ENCODE measurements at regions not wholly inside any gene's neighbourhood (a gene's known extent, or its start where the extent isn't known, plus 50 kb on each side); places are given as distances from the start of the nearest gene placed in this dataset.
"Not testable (repeated sequence)": the region's sequence is repeated elsewhere in the genome, so short reads cannot be mapped to it uniquely, and the experiment has no call there.

DNA sequence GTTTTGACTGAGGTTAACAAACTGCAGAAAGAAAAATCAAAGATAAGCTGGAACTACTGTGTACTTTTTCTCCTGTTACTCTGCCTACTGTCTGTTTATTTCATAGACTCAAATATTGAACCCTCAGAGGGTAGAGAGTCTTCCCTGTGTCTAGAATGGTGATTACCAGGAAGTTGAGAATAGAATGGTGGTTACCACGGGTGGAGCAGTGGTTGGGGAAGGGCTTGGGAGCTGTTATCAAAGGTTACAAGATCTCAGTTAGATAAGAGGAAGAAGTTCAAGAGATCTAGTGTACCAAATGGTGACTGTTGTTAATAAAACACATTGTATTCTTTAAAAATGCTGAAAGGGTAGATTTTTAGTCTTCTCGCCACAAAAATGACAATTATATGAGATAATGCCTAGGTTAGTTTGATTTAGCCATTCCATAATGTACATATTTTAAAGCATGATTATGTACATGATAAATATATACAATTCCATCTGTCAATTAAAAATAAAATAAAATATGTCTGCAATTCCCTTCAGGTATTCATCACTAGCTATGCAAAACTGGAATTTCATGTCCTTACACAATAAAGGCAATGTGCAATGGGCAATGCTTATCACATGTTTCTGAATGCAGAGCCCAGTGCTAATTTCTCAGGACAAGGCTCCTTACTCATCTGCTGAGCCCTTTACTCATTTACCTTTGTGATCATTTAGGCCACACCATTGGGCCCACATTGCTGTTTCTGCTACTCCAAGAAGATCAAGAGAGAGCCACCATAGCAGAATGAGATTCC, 474.3 kb upstream of the CAMK1G start:
- no peak for DNase-seq (ENCODE audit: low read depth)

DNA sequence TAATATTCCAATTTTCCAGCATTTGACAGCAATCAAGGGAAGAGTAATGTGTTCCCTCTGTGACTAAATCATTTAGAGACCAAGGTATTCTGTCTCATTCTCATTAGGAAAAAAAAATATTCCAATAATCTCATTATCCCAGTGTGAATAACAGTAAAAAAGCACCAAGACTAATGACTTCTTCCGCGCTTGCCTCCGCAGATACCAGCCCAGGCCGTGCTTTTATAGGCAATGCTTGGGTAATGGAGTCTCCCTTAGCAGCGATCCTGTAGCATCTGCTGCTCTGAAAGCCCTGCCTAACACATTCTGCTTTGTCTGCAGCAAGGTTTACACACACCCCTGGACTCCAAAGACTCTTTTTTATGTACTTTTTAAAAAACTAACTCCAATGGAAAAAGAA, 470.0 kb upstream of the CAMK1G start:
- DNase-seq (ENCODE audit: low read depth), result no peak

DNA sequence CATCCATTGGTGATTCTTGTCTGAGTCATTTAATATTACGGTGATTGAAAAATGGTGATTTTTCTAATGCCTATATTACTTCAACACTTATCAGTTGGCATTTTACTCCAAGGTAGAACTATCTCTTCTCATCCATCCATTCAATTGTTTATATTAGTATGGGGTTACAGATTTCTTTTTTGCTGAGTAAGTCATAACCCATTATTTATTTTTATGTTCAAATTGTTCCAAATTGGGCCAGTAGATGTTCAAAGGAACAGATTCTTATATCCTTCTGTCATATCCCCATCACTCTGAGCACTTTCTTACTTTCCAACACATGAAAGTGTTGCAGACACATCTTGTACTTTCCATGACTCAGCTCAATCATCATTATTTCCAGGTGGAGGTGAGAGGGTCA, 466.8 kb upstream of the CAMK1G start:
- DNase-seq (ENCODE audit: low read depth), result no peak

DNA sequence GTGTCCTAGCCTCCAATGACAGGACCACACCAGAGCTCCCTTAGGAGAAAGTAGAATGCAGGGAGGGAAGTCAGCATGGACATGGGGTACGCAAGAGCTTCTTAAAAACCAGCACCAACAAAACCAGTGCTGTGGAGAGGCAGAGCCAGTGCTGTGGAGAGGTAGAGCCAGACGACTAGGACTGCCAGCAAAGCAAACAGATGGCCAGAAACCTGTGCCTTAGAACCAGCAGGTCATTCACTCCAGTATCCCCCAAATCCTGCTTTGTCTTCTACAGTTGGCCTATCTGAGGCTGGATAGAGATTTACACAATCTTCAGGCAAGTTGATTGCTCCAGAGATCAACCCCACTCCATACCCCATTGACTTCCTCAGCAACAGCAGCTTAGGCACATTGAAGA, 459.9 kb upstream of the CAMK1G start:
- DNase-seq (ENCODE audit: low read depth), result no peak

DNA sequence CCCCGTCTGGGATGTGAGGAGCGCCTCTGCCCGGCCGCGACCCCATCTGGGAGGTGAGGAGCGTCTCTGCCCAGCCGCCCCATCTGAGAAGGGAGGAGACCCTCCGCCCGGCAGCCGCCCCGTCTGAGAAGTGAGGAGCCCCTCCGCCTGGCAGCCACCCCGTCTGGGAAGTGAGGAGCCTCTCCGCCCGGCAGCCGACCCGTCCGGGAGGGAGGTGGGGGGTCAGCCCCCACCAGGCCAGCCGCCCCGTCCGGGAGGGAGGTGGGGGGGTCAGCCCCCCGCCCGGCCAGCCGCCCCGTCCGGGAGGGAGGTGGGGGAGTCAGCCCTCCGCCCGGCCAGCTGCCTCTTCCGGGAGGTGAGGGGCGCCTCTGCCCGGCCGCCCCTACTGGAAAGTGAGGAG, 454.4 kb upstream of the CAMK1G start:
- DNase-seq (ENCODE audit: low read depth), result not testable (repeated sequence)

DNA sequence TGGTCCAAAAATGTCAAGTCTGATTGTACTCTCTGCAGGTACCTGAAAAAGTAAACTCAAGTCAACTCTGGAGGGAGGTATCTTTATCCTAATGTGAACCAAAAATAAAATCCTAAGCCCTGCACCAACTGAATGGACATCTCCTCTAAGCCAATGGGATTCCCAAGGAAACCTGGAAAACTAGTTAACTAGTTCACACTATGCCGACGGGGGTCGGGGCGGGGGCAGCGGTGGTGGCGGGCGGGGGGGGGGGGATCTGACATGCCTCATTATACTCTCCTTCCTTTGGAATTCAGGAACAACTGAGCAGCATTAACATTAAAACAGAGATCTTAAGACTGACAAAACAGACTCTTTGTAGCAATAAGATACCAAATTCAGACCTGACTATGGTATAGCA, 452.6 kb upstream of the CAMK1G start:
- no peak for DNase-seq (ENCODE audit: low read depth)

DNA sequence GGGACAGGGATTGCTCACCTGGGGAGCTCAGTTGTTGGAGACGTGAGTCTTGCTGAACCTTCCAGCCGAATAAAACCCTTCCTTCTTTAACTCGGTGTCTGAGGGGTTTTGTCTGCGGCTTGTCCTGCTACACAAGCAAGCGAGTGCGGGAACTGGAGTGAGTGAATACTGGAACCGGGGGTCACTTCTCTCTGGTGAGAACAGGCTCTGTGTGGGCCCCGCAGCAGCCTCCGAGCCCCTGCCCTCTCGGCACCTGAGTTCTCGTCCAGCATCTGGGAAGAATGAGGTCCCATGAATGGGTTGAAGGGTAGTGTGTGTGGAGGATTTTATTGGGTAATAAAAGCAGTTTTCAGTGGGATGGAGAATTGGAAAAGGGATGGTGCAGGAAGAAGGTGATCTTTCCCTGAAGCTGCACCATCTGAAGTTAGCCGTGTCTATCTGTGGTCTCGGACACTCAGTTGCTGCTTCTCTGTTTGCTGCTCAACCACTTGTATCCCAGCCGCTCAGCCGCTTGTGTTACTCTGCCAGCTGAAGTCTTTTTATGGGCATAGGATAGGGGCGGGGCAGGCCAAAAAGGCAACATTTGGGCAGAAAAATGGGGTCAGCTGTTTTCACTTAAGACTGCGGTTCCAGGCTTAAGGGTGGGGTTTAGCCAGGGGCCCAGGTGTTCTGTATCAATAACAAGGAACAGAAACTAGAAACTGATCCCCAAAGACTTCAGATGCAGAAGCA, 450.6 kb upstream of the CAMK1G start:
- no peak for DNase-seq (ENCODE audit: low read depth)

DNA sequence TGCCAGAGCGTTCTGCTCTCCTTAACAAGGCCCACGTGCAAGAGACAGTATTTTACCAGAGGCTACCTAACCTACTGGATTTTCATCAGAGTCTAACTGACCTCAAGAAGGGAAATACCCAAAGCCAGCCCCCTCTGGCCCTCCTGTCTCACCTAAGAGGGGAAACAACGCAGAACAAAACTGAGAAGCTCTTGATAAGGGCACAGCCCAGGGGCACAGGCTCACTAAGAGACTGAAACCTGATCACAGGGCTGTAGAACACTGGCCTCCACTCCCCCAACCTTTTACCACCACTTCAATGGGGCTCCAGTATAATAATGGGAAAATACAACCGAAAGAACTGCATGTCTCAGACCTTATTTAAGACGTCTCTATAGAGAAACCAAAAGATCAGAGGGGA, 449.5 kb upstream of the CAMK1G start:
- DNase-seq (ENCODE audit: low read depth), result no peak

DNA sequence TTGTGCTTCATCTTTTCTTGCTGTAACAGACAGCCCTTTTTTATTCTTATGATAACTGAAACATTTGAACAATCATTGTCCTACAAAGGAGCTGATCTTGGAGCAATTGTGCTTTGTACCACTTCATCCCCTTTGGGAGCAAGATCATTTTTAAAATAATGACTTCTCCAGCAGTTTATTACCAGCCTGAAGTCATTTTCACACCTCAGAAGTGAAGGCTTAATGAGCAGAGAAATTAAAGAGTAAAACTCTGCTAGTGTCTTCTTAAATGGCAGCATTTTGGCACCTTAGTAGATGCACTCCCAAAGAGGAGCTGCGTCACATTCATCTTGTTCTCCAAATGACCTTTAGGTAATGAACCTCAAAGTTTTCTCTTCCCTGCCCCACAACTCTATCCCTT, 439.6 kb upstream of the CAMK1G start:
- no peak for DNase-seq (ENCODE audit: low read depth)

DNA sequence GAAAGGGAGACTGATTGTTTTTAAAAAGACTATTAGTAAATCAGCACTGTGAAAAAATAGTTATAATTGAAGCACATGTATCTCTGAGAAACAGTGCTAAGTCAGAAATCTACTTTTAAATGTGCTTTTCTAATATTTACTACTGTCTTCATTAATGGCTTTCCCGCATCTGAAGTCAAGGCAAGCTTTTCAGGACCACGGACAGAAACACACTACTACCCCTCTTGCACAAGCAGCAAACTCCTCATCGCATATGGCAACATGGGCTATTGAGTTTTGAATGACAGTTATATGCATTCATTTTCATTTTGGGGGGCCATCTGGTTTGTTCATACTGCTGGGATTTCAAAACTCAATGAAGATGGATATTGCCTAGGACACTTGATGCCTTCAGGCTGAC, 433.4 kb upstream of the CAMK1G start:
- no peak for DNase-seq (ENCODE audit: low read depth)

DNA sequence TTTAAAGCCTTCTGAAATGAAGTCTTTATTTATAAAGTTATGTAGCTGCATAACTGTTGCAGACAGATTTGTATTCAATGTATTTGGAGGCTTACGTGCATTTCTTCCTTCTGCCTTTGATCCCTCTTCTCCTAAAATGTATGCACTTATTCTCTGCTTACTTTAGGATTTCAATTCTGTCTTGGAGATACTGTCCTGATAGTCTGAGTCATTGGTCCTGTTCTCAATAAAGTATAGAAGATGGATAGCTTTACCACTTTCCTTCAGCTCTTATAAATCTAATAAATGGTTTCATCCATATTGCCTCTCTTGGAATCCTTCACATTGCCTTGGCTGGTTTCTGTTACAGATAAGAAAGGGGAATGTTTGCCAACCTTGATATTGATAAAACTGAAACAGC, 430.1 kb upstream of the CAMK1G start:
- DNase-seq (ENCODE audit: low read depth), result no peak

DNA sequence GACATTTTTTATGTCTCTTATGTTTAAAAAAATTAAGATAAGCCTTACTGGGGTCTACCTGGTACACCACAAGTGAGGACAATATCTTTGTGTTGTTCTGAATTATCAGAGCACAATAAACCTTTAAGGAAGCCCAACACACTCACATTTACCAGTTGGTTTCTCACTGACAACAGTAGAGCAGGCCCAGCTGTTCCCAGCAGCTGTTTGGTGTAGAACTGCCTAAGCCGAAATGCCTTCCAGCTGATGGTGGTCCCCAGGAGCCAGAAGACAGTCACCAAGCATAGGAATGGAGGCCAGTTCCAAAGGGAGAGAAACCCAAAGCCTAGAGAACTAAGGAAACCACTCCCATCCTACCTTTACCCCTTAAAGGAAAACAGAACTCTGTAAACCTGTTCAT, 428.6 kb upstream of the CAMK1G start:
- no peak for DNase-seq (ENCODE audit: low read depth)

DNA sequence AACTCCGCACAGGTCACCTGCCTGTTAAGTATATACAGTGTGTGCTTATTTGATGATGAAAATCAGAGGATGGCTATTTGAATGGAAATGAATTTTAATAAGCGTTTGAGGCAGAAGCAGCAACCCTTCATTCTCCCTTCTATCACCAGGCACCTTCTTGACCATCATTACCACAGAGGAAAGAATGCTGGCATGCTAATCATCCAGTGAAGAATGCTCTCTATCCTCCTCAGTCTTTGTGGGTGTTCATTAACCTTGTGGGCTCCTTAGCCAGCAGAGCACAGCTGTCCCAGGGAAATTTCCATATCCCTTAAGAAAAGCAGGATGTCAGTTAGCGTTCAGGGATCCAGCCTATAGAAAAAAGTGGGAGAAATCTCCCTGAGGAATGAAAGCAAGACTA, 428.0 kb upstream of the CAMK1G start:
- no peak for DNase-seq (ENCODE audit: low read depth)

DNA sequence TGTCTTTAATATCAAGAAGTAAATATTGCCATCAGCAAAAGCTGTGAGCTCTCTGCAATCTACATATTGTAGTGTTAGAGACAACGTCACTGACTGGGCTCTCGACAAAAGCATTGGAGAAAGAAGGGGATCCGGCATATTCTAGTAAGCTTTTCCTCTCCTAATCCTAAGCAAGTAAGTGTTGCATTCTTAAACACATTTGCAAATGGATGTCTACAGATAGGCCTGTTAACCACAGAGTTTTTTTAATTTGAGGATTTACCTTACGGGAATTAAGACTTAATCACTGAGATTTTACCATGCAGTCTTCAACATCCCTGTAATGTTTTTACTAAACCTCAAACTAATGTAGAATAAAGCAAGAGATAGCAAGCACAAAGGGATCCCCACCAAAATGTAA, 426.5 kb upstream of the CAMK1G start:
- no peak for DNase-seq (ENCODE audit: low read depth)

DNA sequence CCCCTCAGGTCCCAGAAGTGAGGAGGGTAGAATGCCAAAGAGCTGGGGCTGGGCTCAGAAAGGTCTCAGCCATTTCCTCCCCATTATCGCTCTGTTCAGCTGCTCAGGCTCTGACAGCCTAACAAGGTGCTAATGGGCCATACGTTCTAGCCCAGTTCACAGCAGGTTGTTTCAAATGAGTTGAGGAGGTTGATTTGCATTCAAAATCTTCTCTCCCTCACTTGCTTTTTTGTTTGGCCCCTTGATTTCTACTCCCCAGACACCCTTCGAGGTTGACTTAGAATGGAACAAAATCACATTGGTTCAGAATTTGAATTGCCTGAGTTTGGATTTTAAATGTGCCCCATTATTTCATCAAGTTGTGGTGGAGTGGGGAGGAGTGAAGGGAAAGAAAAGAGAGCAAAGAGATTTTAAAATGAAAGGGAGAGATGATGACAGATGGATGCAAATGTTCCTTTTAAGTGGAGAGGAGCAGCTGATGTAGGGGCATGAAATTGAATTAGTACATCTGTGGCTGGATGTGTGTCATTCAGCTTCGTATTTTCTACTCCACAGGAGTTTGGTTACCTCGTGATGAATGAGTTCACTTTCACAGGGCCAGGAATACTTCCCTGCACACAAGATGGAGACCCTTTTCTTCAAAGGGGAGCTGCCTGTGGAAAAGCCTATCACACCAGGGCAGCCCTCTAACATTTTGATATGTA, 425.8 kb upstream of the CAMK1G start:
- no peak for DNase-seq (ENCODE audit: low read depth)

DNA sequence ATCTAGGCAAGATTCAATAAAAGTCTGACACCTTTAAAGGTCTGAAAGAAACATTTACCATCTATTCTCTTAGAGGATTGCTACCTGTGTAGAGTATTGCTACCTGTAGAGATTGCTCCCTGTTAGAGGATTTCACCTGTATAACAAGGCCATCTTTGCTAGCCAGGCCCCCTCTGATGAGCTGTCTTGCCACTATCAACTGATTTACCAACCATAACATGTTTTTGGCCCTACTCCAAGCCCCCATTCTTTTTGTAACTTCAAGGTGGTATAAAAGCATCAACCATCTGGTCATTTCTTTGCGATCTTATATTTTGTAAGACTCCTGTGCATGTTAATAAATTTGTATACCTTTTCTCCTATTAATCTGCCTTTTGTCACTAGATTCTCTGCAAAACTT, 424.7 kb upstream of the CAMK1G start:
- DNase-seq (ENCODE audit: low read depth), result no peak

DNA sequence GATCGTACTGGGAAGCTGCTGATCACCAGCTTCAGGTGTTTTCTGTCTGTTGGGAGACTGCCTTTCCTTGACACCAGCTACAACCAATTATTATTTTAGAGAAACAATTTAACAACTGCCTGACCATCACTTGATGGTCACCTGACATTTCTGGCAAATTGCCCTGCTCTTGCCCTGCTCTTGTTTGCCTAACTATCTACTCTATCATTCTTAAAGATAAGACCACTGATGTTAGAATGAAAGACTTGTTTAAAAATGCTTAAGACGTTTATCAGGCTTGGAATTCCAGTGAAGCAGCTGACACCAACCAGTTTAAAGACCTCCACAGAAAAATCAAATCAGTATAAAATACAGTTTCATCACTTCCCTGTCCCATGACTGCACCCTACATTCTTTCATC, 423.3 kb upstream of the CAMK1G start:
- no peak for DNase-seq (ENCODE audit: low read depth)

DNA sequence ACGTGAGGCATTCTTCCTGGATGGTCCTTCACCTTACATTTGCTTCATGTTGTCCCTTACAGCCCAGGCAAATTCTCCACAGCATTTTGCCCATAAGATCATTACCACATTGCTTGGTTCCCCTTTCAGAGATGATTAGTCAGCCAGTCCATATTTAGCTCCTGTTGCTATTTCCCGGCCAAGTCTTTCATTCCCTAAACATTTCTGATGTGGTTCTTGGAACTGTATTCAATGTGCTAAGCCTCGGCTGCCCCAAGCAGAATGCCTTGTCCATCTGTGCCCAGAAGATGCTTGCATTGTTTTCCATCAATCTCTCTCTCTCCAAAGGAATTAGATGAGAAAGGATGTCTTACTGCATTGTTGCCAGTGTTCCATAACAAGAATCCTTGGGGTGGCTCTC, 420.9 kb upstream of the CAMK1G start:
- no peak for DNase-seq (ENCODE audit: low read depth)

DNA sequence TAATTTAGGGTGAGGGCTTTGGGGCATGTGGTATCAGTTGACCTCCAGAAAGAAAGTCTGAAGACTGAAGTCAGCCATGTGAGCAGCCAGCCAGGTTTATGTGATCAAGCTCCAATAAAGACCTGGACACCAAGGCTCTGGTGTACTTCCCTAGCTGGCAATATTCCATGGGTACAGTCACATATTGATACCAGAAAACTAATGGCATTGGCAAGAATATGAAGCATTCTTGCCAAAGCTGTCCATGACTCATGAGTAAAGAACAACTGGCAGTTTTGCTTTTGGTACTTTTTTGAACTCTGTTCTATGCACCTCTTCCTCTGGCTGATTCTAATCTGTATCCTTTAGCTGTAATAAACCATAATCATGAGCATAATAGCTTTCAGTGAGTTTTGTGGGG, 415.3 kb upstream of the CAMK1G start:
- no peak for DNase-seq (ENCODE audit: low read depth)

DNA sequence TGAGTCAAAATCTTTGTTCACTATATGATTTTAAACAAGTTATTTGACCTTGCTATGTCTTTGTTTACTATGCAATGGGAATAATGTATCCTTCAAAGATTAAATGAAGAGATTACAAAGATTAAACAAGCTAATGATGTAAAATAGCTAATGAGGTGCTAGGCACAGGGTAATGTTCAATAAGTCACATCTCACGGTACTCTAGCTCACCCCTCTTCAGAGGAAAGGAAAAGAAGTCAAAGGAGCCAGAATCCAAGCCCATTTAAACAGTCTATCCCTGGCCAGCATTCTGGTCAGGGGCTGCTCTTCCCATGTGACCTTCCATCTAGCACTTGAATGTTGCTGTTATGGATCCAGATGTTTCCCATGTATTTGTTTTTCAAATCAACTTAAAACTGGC, 412.4 kb upstream of the CAMK1G start:
- DNase-seq (ENCODE audit: low read depth), result no peak

DNA sequence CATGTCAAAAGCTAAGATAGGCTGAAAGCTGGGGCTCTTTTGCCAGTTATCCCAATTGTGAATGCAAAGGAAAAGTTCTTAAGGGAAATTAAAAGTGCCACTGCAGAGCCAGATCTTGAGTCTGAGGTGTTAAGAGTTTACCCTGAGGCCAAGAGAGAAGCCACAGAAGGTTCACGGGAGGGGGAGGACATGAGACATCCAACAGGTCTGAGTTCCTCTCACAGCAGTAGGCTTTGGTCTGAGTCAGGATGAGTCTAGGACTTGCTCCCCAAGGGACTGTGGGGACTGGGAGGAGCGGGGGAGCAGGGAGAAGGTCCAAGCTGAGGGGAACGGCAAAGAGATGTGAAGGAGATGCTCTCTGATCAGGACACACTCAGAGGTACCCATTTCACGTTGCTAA, 411.2 kb upstream of the CAMK1G start:
- no peak for DNase-seq (ENCODE audit: low read depth)

DNA sequence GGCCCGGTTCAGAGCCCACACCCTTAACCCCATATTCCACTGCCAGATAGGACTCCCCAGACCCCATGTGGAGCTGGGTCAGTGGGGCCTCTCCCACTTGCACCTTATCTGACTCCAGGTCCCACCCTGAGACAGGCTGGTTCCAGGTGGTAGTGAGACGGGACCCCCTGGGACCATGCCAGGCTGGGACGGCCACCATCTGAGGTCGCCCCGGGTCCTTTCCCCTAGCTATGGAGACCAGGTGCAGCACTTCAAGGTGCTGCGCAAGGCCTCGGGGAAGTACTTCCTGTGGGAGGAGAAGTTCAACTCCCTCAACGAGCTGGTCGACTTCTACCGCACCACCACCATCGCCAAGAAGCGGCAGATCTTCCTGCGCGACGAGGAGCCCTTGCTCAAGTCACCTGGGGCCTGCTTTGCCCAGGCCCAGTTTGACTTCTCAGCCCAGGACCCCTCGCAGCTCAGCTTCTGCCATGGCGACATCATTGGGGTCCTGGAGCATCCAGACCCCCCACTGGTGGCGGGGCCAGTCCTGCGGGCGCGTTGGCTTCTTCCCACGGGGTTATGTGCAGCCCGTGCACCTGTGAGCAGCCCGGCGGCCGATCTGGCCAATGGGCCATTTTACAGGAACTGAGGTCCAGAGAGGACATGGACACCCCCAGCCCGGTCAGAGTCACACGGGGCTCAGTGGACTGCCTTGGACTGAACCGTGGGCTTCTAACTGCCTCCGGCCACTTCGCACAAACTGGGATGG, 410.5 kb upstream of the CAMK1G start:
- not testable (repeated sequence) for DNase-seq (ENCODE audit: low read depth)

DNA sequence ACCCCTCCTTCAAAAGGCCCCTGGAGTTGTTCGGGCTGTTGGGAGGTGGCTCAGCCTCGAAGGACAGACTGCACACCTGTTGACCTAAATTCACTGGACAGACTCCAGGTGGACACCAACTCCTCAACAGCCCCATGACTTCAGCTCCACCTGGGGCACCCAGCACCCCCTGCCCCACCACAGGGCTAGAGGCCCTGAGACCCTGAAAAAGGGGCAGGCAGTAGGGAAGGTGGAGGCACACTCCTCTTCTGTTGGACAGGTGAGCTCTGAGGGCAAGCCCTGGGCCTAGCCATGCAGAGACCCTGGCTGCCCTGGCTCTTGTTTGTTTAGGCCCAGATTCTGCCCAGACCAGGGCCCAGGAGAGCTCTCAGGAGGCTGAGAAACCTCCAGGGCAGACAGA, 409.7 kb upstream of the CAMK1G start:
- not testable (repeated sequence) for DNase-seq (ENCODE audit: low read depth)
